Umbilical cord (tissue), 1 donor: ENCODE measurements at regions not wholly inside any gene's neighbourhood (a gene's known extent, or its start where the extent isn't known, plus 50 kb on each side); places are given as distances from the start of the nearest gene placed in this dataset.
A peak's percentile ranks its signal among the peaks of the same experiment; 100 is the strongest.

Experiments
- DNase-seq: peaks from one replicate; pipeline ENCODE4 v3.0.0-alpha.2; 2015; ENCODE audit warnings: low spot score

GRCh38 chr5:4275232-4275631, 679.6 kb downstream of the IRX1 start:
- no peak for DNase-seq

GRCh38 chr5:4294878-4295277, 699.2 kb downstream of the IRX1 start:
- DNase-seq = no peak

- DNase-seq = peak; percentile 66
Observed at GRCh38 chr5:4295663-4296339, 700.2 kb downstream of the IRX1 start.

- DNase-seq = no peak
Observed at GRCh38 chr5:4306057-4306456, 710.4 kb downstream of the IRX1 start.

GRCh38 chr5:4309026-4309425, 713.4 kb downstream of the IRX1 start:
- no peak for DNase-seq

- DNase-seq = no peak
Observed at GRCh38 chr5:4313138-4313537, 717.5 kb downstream of the IRX1 start.

GRCh38 chr5:4319478-4320128, 724.0 kb downstream of the IRX1 start:
- DNase-seq = no peak

- no peak for DNase-seq
Observed at GRCh38 chr5:4330327-4330726, 734.7 kb downstream of the IRX1 start.

GRCh38 chr5:4335078-4335477, 739.4 kb downstream of the IRX1 start:
- DNase-seq = no peak

- no peak for DNase-seq
Observed at GRCh38 chr5:4337519-4337918, 741.9 kb downstream of the IRX1 start.

- DNase-seq = no peak
Observed at GRCh38 chr5:4339949-4340348, 744.3 kb downstream of the IRX1 start.

- DNase-seq = no peak
Observed at GRCh38 chr5:4345850-4346249, 750.2 kb downstream of the IRX1 start.

GRCh38 chr5:4348423-4348822, 752.8 kb downstream of the IRX1 start:
- no peak for DNase-seq

GRCh38 chr5:4348919-4349318, 753.3 kb downstream of the IRX1 start:
- no peak for DNase-seq

- no peak for DNase-seq
Observed at GRCh38 chr5:4356201-4356600, 760.6 kb downstream of the IRX1 start.

- DNase-seq = no peak
Observed at GRCh38 chr5:4359847-4360246, 764.2 kb downstream of the IRX1 start.

- DNase-seq = no peak
Observed at GRCh38 chr5:4361753-4362152, 766.1 kb downstream of the IRX1 start.

- no peak for DNase-seq
Observed at GRCh38 chr5:4362411-4362810, 766.8 kb downstream of the IRX1 start.

- no peak for DNase-seq
Observed at GRCh38 chr5:4363045-4363444, 767.4 kb downstream of the IRX1 start.

- no peak for DNase-seq
Observed at GRCh38 chr5:4366628-4367027, 771.0 kb downstream of the IRX1 start.

GRCh38 chr5:4370218-4370617, 769.9 kb upstream of the ADAMTS16 start:
- DNase-seq = no peak

GRCh38 chr5:4372481-4372880, 767.6 kb upstream of the ADAMTS16 start:
- DNase-seq = no peak

- DNase-seq = no peak
Observed at GRCh38 chr5:4373051-4373820, 766.9 kb upstream of the ADAMTS16 start.
